IMR-90 (cell line): ENCODE measurements at regions not wholly inside any gene's neighbourhood (a gene's known extent, or its start where the extent isn't known, plus 50 kb on each side); places are given as distances from the start of the nearest gene placed in this dataset.

Experiments used
- ATAC-seq: fragments of 200-7000 bp; cut with Tn5 transposase; 2 replicates; pipeline ENCODE4 v1.9.1; 2020; ENCODE audit warnings: low read depth, mild to moderate bottlenecking, moderate library complexity
- BruUV-seq: library from RNA; stranded (reverse); fragments of 400-500 nt; replicated peaks from 2 replicates; lab custom pipeline; 2021; lab: Mats Ljungman, UMichigan
- CTCF ChIA-PET: fragments of 300-600 bp; formaldehyde crosslinking; extraction: SDS; loops from one replicate; lab custom pipeline; 2021; ENCODE audit warnings: antibody characterized with exemption; lab: Yijun Ruan, JAX
- POLR2A ChIA-PET: fragments of 300-600 bp; sonication (Branson Sonifier 250); formaldehyde crosslinking; loops from one replicate; lab custom pipeline; 2022; ENCODE audit warnings: antibody characterized with exemption; ENCODE audit not compliant: unreplicated experiment; lab: Charles Lee
- DNase-seq: peaks from one replicate; pipeline ENCODE4 v3.0.0; 2013
- H2AFZ ChIP-seq: replicated peaks from 2 replicates; pipeline ENCODE3; 2013; ENCODE audit warnings: low read length, mild to moderate bottlenecking; ENCODE audit not compliant: poor library complexity
- H2AK5ac ChIP-seq: 2 replicates; pipeline ENCODE4 v1.6.1; 2013; ENCODE audit warnings: low read depth, low read length, inconsistent platforms
- H2AK9ac ChIP-seq: replicated peaks from 2 replicates; pipeline ENCODE3; 2013; ENCODE audit warnings: mild to moderate bottlenecking, low read depth, low read length, moderate library complexity; ENCODE audit not compliant: poor library complexity
- H2BK120ac ChIP-seq: 2 replicates; pipeline ENCODE4 v1.6.1; 2013; ENCODE audit warnings: low read depth, low read length, inconsistent platforms
- H2BK15ac ChIP-seq: 3 replicates; pipeline ENCODE4 v1.6.1; 2013; ENCODE audit warnings: low read depth, low read length, inconsistent platforms
- H2BK20ac ChIP-seq: 2 replicates; pipeline ENCODE4 v1.6.1; 2013; ENCODE audit warnings: low read depth, mild to moderate bottlenecking, inconsistent platforms, low read length, moderate library complexity
- H2BK5ac ChIP-seq: 2 replicates; pipeline ENCODE4 v1.6.1; 2013; ENCODE audit warnings: mild to moderate bottlenecking, low read depth, low read length, inconsistent platforms; ENCODE audit not compliant: poor library complexity, severe bottlenecking
- H3K14ac ChIP-seq: replicated peaks from 2 replicates; pipeline ENCODE4 v1.6.1; 2013; ENCODE audit warnings: low read depth, low read length, inconsistent platforms
- H3K18ac ChIP-seq: 2 replicates; pipeline ENCODE4 v1.6.1; 2013; ENCODE audit warnings: low read depth, low read length, control low read depth
- H3K23ac ChIP-seq: 2 replicates; pipeline ENCODE4 v1.6.1; 2013; ENCODE audit warnings: low read depth, low read length, inconsistent platforms
- H3K27ac ChIP-seq: 2 replicates; pipeline ENCODE4 v1.5.1; 2013; ENCODE audit warnings: mild to moderate bottlenecking, control low read depth, low read length; ENCODE audit not compliant: insufficient read depth
- H3K27me3 ChIP-seq: 2 replicates; pipeline ENCODE4 v1.6.1; 2013; ENCODE audit warnings: low read length; ENCODE audit not compliant: control insufficient read depth, insufficient read depth
- H3K36me3 ChIP-seq: 2 replicates; pipeline ENCODE4 v1.6.1; 2013; ENCODE audit warnings: low read length, mixed read lengths; ENCODE audit not compliant: control insufficient read depth, insufficient read depth
- H3K4ac ChIP-seq: 2 replicates; pipeline ENCODE4 v1.6.1; 2013; ENCODE audit warnings: low read depth, low read length, inconsistent platforms
- H3K4me1 ChIP-seq: 2 replicates; pipeline ENCODE4 v1.6.1; 2013; ENCODE audit warnings: low read length, mixed read lengths; ENCODE audit not compliant: control insufficient read depth, insufficient read depth
- H3K4me2 ChIP-seq: 2 replicates; pipeline ENCODE4 v1.6.1; 2013; ENCODE audit warnings: low read depth, mild to moderate bottlenecking, control low read depth, low read length, moderate library complexity
- H3K4me3 ChIP-seq: 2 replicates; pipeline ENCODE4 v1.5.1; 2013; ENCODE audit warnings: low read depth, mild to moderate bottlenecking, control low read depth, low read length, moderate library complexity; ENCODE audit not compliant: insufficient read depth
- H3K56ac ChIP-seq: 2 replicates; pipeline ENCODE4 v1.6.1; 2013; ENCODE audit warnings: low read length, inconsistent platforms; ENCODE audit not compliant: insufficient read depth; ENCODE audit errors: extremely low read depth
- H3K79me1 ChIP-seq, 2 experiments: 2 replicates each; pipeline ENCODE4 v1.6.1; 2013; ENCODE audit warnings: low read length in 2 of 2, inconsistent platforms in 1 of 2, low read depth in 1 of 2
- H3K9ac ChIP-seq: 2 replicates; pipeline ENCODE4 v1.6.1; 2013; ENCODE audit warnings: low read depth, low read length, control low read depth
- H3K9me1 ChIP-seq: 2 replicates; pipeline ENCODE4 v1.6.1; 2013; ENCODE audit warnings: low read length, inconsistent platforms; ENCODE audit not compliant: insufficient read depth
- H3K9me3 ChIP-seq: 2 replicates; pipeline ENCODE4 v1.6.1; 2013; ENCODE audit warnings: low read length; ENCODE audit not compliant: control insufficient read depth, insufficient read depth
- H4K20me1 ChIP-seq: 2 replicates; pipeline ENCODE4 v1.6.1; 2013; ENCODE audit warnings: low read length, inconsistent platforms; ENCODE audit not compliant: insufficient read depth
- H4K5ac ChIP-seq: 2 replicates; pipeline ENCODE4 v1.6.1; 2013; ENCODE audit warnings: mild to moderate bottlenecking, low read depth, low read length, control low read depth
- H4K8ac ChIP-seq, 2 experiments: 2 replicates each; pipeline ENCODE4 v1.6.1; 2013; ENCODE audit warnings: low read depth in 2 of 2, low read length in 2 of 2, control low read depth in 1 of 2, inconsistent platforms in 1 of 2
- H4K91ac ChIP-seq: 2 replicates; pipeline ENCODE4 v1.6.1; 2013; ENCODE audit warnings: low read depth, low read length, inconsistent platforms; ENCODE audit not compliant: insufficient read depth
- BHLHE40 ChIP-seq: fragments of 150-350 bp; IDR thresholded peaks from 2 replicates; pipeline ENCODE4 v1.6.1; 2016; ENCODE audit warnings: mild to moderate bottlenecking, low read depth, low read length
- CEBPB ChIP-seq: IDR thresholded peaks from 2 replicates; pipeline ENCODE4 v1.6.1; 2012; ENCODE audit warnings: low read depth, low read length, improper control_type of control experiment
- FOS ChIP-seq: fragments of 150-350 bp; IDR thresholded peaks from 2 replicates; pipeline ENCODE4 v1.6.1; 2016; ENCODE audit warnings: low read depth, low read length
- MAFK ChIP-seq: IDR thresholded peaks from 2 replicates; pipeline ENCODE4 v1.6.1; 2012; ENCODE audit warnings: low read depth, low read length, improper control_type of control experiment
- MXI1 ChIP-seq: IDR thresholded peaks from 2 replicates; pipeline ENCODE4 v1.6.1; 2012; ENCODE audit warnings: low read depth, mild to moderate bottlenecking, low read length, moderate library complexity, borderline replicate concordance
- NFE2L2 ChIP-seq: fragments of 150-350 bp; IDR thresholded peaks from 2 replicates; pipeline ENCODE4 v1.6.1; 2016; ENCODE audit warnings: low read depth, mild to moderate bottlenecking, low read length
- RAD21 ChIP-seq: IDR thresholded peaks from 2 replicates; pipeline ENCODE4 v1.6.1; 2012; ENCODE audit warnings: low read length, improper control_type of control experiment
- RCOR1 ChIP-seq: IDR thresholded peaks from 2 replicates; pipeline ENCODE4 v1.6.1; 2012; ENCODE audit warnings: mild to moderate bottlenecking, low read length, improper control_type of control experiment; ENCODE audit not compliant: insufficient replicate concordance
- RFX5 ChIP-seq: IDR thresholded peaks from 2 replicates; pipeline ENCODE4 v1.8.0; 2012; ENCODE audit warnings: low read depth, mild to moderate bottlenecking, low read length, moderate library complexity
- SMC3 ChIP-seq: fragments of 150-350 bp; IDR thresholded peaks from 2 replicates; pipeline ENCODE4 v1.6.1; 2016; ENCODE audit warnings: low read depth, mild to moderate bottlenecking, antibody characterized with exemption, low read length, moderate library complexity
- WGBS, 2 experiments: methylation state at CpG; one replicate each; pipeline versions ENCODE4 v1.1.5 to v1.1.7; 2013; ENCODE audit warnings: missing lambda C conversion rate in 2 of 2; ENCODE audit not compliant: insufficient read length in 1 of 2; ENCODE audit errors: extremely low coverage in 2 of 2; 5-methylcytosine and 5-hydroxymethylcytosine counted together
- dilution Hi-C: fragments of 300-500 bp; cut with HindIII; formaldehyde crosslinking; loops from one replicate; pipeline ENCODE4 v1.14.3; 2018; ENCODE audit warnings: low sequenced_read_pairs; ENCODE audit not compliant: unreplicated experiment
- in situ Hi-C: fragments of 300-500 bp; cut with MboI; formaldehyde crosslinking; loops from 3 replicates; pipeline ENCODE4 v1.14.3; 2019; ENCODE audit warnings: low sequenced_read_pairs, inconsistent platforms, mixed read lengths
- intact Hi-C: fragments of 100-400 bp; cut with micrococcal nuclease; formaldehyde crosslinking; loops from 2 replicates; pipeline ENCODE4 v1.10.0; 2022
- TF ChIP-seq, protein P1 (sequence below): fragments of 150-350 bp; IDR thresholded peaks from 2 replicates; pipeline ENCODE4 v1.6.1; 2016; ENCODE audit warnings: low read depth, mild to moderate bottlenecking, low read length, moderate library complexity, borderline replicate concordance
- TF ChIP-seq, protein P2 (sequence below): fragments of 150-350 bp; IDR thresholded peaks from 2 replicates; pipeline ENCODE4 v1.6.1; 2017; ENCODE audit warnings: mild to moderate bottlenecking, antibody characterized with exemption, low read length, low read depth
- TF ChIP-seq, protein P3 (sequence below): conservative IDR thresholded peaks from 2 replicates; pipeline ENCODE4 v1.5.1; 2012; ENCODE audit warnings: mild to moderate bottlenecking, low read depth, low read length, improper control_type of control experiment

DNA sequence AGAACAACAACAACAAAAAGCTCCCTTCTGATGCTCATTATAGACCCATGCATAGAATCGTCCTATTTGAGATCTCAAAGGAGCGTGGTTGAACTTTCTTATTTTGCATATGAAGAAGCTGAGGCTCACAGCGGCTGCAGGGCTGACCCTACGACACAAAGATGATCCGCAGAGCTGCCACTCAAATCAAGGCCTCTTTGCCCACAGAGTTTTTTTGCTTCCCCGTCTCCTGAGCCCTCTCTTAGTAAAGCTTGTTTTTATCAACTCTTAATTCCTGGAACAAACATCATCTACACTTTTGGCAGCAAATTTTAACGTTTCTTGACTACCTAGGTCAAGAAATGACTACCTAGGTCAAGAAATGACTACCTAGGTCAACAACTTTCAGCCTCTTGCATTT is 73.7 kb downstream of the C16orf95 start:
- Histone ChIP-seq H3K9ac (no peak overlapping the region), H3K9me3 (peaks cover 5% of the 10 kb centered on the region; the same call in 1 of the 2 replicates), H3K23ac (no peak overlapping the region), H2BK20ac (no peak overlapping the region), H3K4me3 (no peak overlapping the region), H4K8ac (no peak overlapping the region), H3K79me1 (no peaks in the 10 kb centered on the region), H2AK9ac (no peak overlapping the region), H3K14ac (no peak overlapping the region), H3K36me3 (no peaks in the 10 kb centered on the region), H3K9me1 (no peaks in the 10 kb centered on the region), H3K4ac (no peak overlapping the region), H2AK5ac (no peak overlapping the region), H3K27ac (no peak overlapping the region), H2BK15ac (no peak overlapping the region), H3K27me3 (peaks cover 54% of the 10 kb centered on the region), H4K91ac (no peak overlapping the region), H3K4me2 (no peak overlapping the region), H2BK5ac (no peak overlapping the region), H3K56ac (no peak overlapping the region), H3K18ac (no peak overlapping the region), H2AFZ (no peak overlapping the region), H2BK120ac (no peak overlapping the region), H3K4me1 (no peaks in the 10 kb centered on the region), H4K5ac (no peak overlapping the region), H4K20me1 (no peaks in the 10 kb centered on the region)
- dilution Hi-C loops (no loop called here), in situ Hi-C loops (no loop called here), intact Hi-C loops (no loop called here)
- BruUV-seq, result no TSS peak
- no peak for ATAC-seq
- WGBS, 2 experiments, result 60% methylated on average over 2 of the region's 7 CpGs; no CpG with 5 or more reads in 1 of the 2 experiments
- ChIA-PET POLR2A (no interaction called here), CTCF (no interaction called here)
- TF ChIP-seq, protein P1, sequence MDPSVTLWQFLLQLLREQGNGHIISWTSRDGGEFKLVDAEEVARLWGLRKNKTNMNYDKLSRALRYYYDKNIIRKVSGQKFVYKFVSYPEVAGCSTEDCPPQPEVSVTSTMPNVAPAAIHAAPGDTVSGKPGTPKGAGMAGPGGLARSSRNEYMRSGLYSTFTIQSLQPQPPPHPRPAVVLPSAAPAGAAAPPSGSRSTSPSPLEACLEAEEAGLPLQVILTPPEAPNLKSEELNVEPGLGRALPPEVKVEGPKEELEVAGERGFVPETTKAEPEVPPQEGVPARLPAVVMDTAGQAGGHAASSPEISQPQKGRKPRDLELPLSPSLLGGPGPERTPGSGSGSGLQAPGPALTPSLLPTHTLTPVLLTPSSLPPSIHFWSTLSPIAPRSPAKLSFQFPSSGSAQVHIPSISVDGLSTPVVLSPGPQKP, result no peak
- TF ChIP-seq FOS, result no peak
- no peak for TF ChIP-seq CEBPB
- TF ChIP-seq MAFK, result no peak
- no peak for TF ChIP-seq NFE2L2
- no peak for TF ChIP-seq BHLHE40
- TF ChIP-seq SMC3, result no peak
- no peak for TF ChIP-seq RAD21
- TF ChIP-seq, protein P2, sequence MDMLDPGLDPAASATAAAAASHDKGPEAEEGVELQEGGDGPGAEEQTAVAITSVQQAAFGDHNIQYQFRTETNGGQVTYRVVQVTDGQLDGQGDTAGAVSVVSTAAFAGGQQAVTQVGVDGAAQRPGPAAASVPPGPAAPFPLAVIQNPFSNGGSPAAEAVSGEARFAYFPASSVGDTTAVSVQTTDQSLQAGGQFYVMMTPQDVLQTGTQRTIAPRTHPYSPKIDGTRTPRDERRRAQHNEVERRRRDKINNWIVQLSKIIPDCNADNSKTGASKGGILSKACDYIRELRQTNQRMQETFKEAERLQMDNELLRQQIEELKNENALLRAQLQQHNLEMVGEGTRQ, result no peak
- no peak for TF ChIP-seq RFX5
- no peak for TF ChIP-seq RCOR1
- TF ChIP-seq MXI1, result no peak
- TF ChIP-seq, protein P3, sequence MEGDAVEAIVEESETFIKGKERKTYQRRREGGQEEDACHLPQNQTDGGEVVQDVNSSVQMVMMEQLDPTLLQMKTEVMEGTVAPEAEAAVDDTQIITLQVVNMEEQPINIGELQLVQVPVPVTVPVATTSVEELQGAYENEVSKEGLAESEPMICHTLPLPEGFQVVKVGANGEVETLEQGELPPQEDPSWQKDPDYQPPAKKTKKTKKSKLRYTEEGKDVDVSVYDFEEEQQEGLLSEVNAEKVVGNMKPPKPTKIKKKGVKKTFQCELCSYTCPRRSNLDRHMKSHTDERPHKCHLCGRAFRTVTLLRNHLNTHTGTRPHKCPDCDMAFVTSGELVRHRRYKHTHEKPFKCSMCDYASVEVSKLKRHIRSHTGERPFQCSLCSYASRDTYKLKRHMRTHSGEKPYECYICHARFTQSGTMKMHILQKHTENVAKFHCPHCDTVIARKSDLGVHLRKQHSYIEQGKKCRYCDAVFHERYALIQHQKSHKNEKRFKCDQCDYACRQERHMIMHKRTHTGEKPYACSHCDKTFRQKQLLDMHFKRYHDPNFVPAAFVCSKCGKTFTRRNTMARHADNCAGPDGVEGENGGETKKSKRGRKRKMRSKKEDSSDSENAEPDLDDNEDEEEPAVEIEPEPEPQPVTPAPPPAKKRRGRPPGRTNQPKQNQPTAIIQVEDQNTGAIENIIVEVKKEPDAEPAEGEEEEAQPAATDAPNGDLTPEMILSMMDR, result no peak
- no peak for DNase-seq
